ENCODE measurements at regions not wholly inside any gene's neighbourhood (a gene's known extent, or its start where the extent isn't known, plus 50 kb on each side); places are given as distances from the start of the nearest gene placed in this dataset.

DNA sequence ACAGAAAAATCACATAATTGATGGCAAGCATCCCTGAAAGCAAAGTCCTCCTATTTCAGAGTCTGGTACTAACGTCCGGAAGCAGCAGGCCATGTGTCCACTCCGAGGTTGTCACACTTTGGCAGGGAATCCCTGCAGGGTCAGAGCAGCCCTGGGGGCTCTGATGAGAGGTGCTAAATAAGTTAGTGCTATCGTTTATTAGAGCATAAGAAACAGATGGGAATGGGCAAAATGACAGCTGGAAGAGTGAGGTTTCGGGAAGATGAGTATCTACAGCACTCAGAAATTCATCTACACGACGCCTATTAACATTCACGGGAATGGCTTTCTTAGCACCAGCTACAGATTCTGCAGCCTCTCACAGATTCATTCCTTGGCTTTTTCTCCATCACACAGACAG lies 465.4 kb upstream of the PSMD7 start:
- TF ChIP-seq, protein P1, sequence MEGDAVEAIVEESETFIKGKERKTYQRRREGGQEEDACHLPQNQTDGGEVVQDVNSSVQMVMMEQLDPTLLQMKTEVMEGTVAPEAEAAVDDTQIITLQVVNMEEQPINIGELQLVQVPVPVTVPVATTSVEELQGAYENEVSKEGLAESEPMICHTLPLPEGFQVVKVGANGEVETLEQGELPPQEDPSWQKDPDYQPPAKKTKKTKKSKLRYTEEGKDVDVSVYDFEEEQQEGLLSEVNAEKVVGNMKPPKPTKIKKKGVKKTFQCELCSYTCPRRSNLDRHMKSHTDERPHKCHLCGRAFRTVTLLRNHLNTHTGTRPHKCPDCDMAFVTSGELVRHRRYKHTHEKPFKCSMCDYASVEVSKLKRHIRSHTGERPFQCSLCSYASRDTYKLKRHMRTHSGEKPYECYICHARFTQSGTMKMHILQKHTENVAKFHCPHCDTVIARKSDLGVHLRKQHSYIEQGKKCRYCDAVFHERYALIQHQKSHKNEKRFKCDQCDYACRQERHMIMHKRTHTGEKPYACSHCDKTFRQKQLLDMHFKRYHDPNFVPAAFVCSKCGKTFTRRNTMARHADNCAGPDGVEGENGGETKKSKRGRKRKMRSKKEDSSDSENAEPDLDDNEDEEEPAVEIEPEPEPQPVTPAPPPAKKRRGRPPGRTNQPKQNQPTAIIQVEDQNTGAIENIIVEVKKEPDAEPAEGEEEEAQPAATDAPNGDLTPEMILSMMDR (IDR thresholded peaks at IDR 0.05) = no peak
- TF ChIP-seq POLR2A (IDR thresholded peaks at IDR 0.05) = no peak

Measured in suprapubic skin (tissue), 3 donors.